CD14-positive monocyte (primary cell): ENCODE measurements at regions not wholly inside any gene's neighbourhood (a gene's known extent, or its start where the extent isn't known, plus 50 kb on each side); places are given as distances from the start of the nearest gene placed in this dataset.

Experiments used
- DNase-seq, 3 donors: peaks; one replicate each; pipeline ENCODE4 v3.0.0-alpha.2; 2011 to 2022
- H2AFZ ChIP-seq: 2 replicates; pipeline ENCODE4 v1.6.0; 2012; ENCODE audit warnings: mild to moderate bottlenecking, low read depth, low read length, inconsistent platforms; ENCODE audit not compliant: insufficient read depth, poor library complexity, severe bottlenecking
- H3K27ac ChIP-seq, 2 donors: 1 replicate in 1 of 2; 2 replicates in 1 of 2; pipeline ENCODE4 v1.5.1; 2012 to 2013; ENCODE audit warnings: low read length in 2 of 2, control low read depth in 1 of 2, inconsistent platforms in 1 of 2, low read depth in 1 of 2, mild to moderate bottlenecking in 1 of 2
- H3K27me3 ChIP-seq, 2 donors: one replicate each; pipeline versions ENCODE4 v1.6.0 to v1.6.1; 2011 to 2013; ENCODE audit warnings: low read length in 2 of 2; ENCODE audit not compliant: control insufficient read depth in 2 of 2, insufficient read depth in 2 of 2
- H3K36me3 ChIP-seq, 2 donors: replicated peaks in 1 of 2; 1 replicate in 1 of 2; 2 replicates in 1 of 2; pipeline versions ENCODE4 v1.5.1 to v1.6.1; 2012 to 2013; ENCODE audit warnings: low read length in 2 of 2, control low read depth in 1 of 2, inconsistent platforms in 1 of 2, mild to moderate bottlenecking in 1 of 2; ENCODE audit not compliant: insufficient read depth in 2 of 2, control insufficient read depth in 1 of 2
- H3K4me1 ChIP-seq, 2 donors: 1 replicate in 1 of 2; 2 replicates in 1 of 2; pipeline versions ENCODE4 v1.5.1 to v1.6.1; 2012 to 2013; ENCODE audit warnings: low read length in 2 of 2, control low read depth in 1 of 2, inconsistent platforms in 1 of 2, mild to moderate bottlenecking in 1 of 2, moderate library complexity in 1 of 2; ENCODE audit not compliant: insufficient read depth in 2 of 2, control insufficient read depth in 1 of 2
- H3K4me2 ChIP-seq: replicated peaks from 2 replicates; pipeline ENCODE3; 2012; ENCODE audit warnings: low read length, moderate library complexity, mild to moderate bottlenecking; ENCODE audit not compliant: poor library complexity, severe bottlenecking; ENCODE audit errors: extremely low read depth
- H3K4me3 ChIP-seq, 3 experiments: fragments of 200-600 bp in 1 of 3; sonication (generic) in 1 of 3; replicated peaks in 1 of 3; 1 replicate in 2 of 3; 2 replicates in 1 of 3; pipeline ENCODE4 v1.5.1; 2011 to 2013; ENCODE audit warnings: low read length in 3 of 3, mild to moderate bottlenecking in 3 of 3, control low read depth in 2 of 3, low read depth in 2 of 3, inconsistent platforms in 1 of 3, moderate library complexity in 1 of 3
- H3K79me2 ChIP-seq: 2 replicates; pipeline ENCODE4 v1.6.0; 2012; ENCODE audit warnings: mild to moderate bottlenecking, control low read depth, inconsistent platforms, low read length, moderate library complexity; ENCODE audit not compliant: insufficient read depth
- H3K9ac ChIP-seq: 2 replicates; pipeline ENCODE4 v1.6.0; 2017; ENCODE audit warnings: low read length, mild to moderate bottlenecking; ENCODE audit not compliant: insufficient read depth, poor library complexity, severe bottlenecking
- H3K9me3 ChIP-seq, 2 donors: replicated peaks in 1 of 2; 1 replicate in 1 of 2; 2 replicates in 1 of 2; pipeline versions ENCODE4 v1.5.1 to v1.6.1; 2012 to 2013; ENCODE audit warnings: low read length in 2 of 2, control low read depth in 1 of 2; ENCODE audit not compliant: control insufficient read depth in 1 of 2, insufficient read depth in 1 of 2
- H4K20me1 ChIP-seq: 2 replicates; pipeline ENCODE4 v1.6.0; 2012; ENCODE audit warnings: mild to moderate bottlenecking, low read length, control low read depth, moderate library complexity; ENCODE audit not compliant: insufficient read depth
- H3K27ac Mint-ChIP-seq, 7 donors: one replicate each; pipeline ENCODE4 v1.8.0; 2020; ENCODE audit warnings: mild to moderate bottlenecking in 7 of 7, mixed read lengths in 7 of 7, moderate library complexity in 6 of 7, inconsistent platforms in 2 of 7
- H3K27me3 Mint-ChIP-seq, 3 donors: one replicate each; pipeline ENCODE4 v1.8.0; 2021 to 2022; ENCODE audit warnings: low read depth in 3 of 3, mild to moderate bottlenecking in 3 of 3, mixed read lengths in 3 of 3, moderate library complexity in 3 of 3, inconsistent platforms in 1 of 3
- H3K36me3 Mint-ChIP-seq, 2 donors: one replicate each; pipeline ENCODE4 v1.8.0; 2020; ENCODE audit warnings: mixed read lengths in 2 of 2, inconsistent platforms in 1 of 2, mild to moderate bottlenecking in 1 of 2
- H3K4me1 Mint-ChIP-seq: one replicate; pipeline ENCODE4 v1.8.0; 2020; ENCODE audit warnings: mild to moderate bottlenecking, mixed read lengths
- H3K4me3 Mint-ChIP-seq, 2 donors: one replicate each; pipeline ENCODE4 v1.8.0; 2020; ENCODE audit warnings: mild to moderate bottlenecking in 2 of 2, mixed read lengths in 2 of 2, moderate library complexity in 1 of 2
- H3K9me3 Mint-ChIP-seq, 7 donors: one replicate each; pipeline ENCODE4 v1.8.0; 2020 to 2022; ENCODE audit warnings: mixed read lengths in 7 of 7, mild to moderate bottlenecking in 6 of 7, moderate library complexity in 6 of 7, inconsistent platforms in 2 of 7
- WGBS: methylation state at CpG from one replicate; pipeline ENCODE4 v1.1.5; 2013; ENCODE audit warnings: missing lambda C conversion rate; ENCODE audit not compliant: insufficient coverage; 5-methylcytosine and 5-hydroxymethylcytosine counted together
- intact Hi-C, 2 donors: fragments of 100-400 bp; cut with micrococcal nuclease; formaldehyde crosslinking; loops; one replicate each; pipeline versions ENCODE4 v1.15.0 to v1.15.1; 2023
- TF ChIP-seq, protein P1 (sequence below): fragments of 200-600 bp; IDR thresholded peaks from one replicate; pipeline ENCODE4 v1.8.0; 2022; ENCODE audit warnings: antibody characterized with exemption, mild to moderate bottlenecking

DNA sequence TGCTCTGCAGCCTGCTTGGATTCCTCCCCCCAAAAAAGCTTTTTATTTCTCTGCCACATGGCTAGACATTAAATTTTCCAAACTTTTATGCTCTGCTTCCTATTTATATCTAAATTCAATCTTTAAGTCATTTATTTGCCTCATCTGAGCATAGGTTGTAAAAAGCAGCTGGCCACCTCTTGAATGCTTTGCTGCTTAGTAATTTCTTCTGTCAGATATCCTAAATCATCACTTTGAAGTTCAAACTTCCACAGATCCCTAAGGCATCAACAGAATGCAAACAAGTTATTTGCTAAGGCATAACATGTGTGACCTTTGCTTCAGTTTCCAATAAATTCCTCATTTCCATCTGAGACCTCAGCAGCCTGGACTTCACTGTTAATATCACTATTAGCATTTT, 209.6 kb downstream of the FSCB start:
- Histone ChIP-seq H3K79me2 (no peaks in the 10 kb centered on the region), H4K20me1 (no peaks in the 10 kb centered on the region), H3K4me1 (no peaks in the 10 kb centered on the region), H3K9me3 (peaks cover 0 to 7% of the 10 kb centered on the region in 2 donors), H3K36me3 (no peaks in the 10 kb centered on the region), H3K27ac (no peak overlapping the region), H3K4me2 (no peak overlapping the region), H3K4me3 (no peak overlapping the region), H3K27me3 (no peaks in the 10 kb centered on the region), H2AFZ (no peak overlapping the region), H3K9ac (no peak overlapping the region)
- no peaks in the 10 kb centered on the region for H3K36me3 Mint-ChIP-seq
- intact Hi-C loops, result no loop called here
- no peak overlapping the region for H3K4me3 Mint-ChIP-seq
- peaks cover 0 to 10% (median 4%) of the 10 kb centered on the region in 7 donors for H3K9me3 Mint-ChIP-seq
- DNase-seq, result no peak
- TF ChIP-seq, protein P1, sequence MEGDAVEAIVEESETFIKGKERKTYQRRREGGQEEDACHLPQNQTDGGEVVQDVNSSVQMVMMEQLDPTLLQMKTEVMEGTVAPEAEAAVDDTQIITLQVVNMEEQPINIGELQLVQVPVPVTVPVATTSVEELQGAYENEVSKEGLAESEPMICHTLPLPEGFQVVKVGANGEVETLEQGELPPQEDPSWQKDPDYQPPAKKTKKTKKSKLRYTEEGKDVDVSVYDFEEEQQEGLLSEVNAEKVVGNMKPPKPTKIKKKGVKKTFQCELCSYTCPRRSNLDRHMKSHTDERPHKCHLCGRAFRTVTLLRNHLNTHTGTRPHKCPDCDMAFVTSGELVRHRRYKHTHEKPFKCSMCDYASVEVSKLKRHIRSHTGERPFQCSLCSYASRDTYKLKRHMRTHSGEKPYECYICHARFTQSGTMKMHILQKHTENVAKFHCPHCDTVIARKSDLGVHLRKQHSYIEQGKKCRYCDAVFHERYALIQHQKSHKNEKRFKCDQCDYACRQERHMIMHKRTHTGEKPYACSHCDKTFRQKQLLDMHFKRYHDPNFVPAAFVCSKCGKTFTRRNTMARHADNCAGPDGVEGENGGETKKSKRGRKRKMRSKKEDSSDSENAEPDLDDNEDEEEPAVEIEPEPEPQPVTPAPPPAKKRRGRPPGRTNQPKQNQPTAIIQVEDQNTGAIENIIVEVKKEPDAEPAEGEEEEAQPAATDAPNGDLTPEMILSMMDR, result no peak
- no peaks in the 10 kb centered on the region for H3K4me1 Mint-ChIP-seq
- no peaks in the 10 kb centered on the region for H3K27me3 Mint-ChIP-seq
- no peak overlapping the region for H3K27ac Mint-ChIP-seq

DNA sequence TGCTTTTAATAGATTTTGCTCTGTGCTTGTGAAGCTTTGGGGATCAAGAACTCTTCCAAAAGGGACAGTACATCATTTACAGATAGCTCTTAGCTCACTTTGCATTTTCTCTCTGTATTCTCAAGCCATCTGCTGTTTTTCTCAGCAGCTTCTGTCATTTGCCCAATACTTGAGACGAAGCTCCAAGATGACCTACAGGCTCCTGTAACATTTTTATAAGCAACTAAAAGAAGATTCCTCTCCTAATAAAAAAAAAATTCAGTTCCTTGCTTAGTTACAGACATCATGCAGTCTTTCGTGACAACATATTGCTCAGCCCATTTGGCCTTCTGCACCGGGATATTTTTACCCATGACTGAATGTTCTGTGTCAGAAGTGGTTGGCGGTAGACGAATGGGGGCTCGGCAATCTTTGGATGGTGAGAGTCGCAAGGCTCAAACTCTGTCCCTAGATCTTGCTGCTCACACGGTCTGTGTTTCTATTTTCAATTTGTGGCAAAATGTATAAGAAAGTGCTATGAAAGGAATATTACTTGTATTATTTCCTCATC, 215.6 kb downstream of the FSCB start:
- no peaks in the 10 kb centered on the region for H3K36me3 ChIP-seq
- no peak overlapping the region for H3K4me2 ChIP-seq
- no peak overlapping the region for H3K4me3 ChIP-seq
- peaks cover 0 to 7% (median 0%) of the 10 kb centered on the region in 7 donors for H3K9me3 Mint-ChIP-seq
- no peak overlapping the region for H3K27ac Mint-ChIP-seq
- H3K4me1 Mint-ChIP-seq, result no peaks in the 10 kb centered on the region
- H3K27me3 Mint-ChIP-seq, result no peaks in the 10 kb centered on the region
- no peaks in the 10 kb centered on the region for H3K9me3 ChIP-seq
- H3K9ac ChIP-seq, result no peak overlapping the region
- no peaks in the 10 kb centered on the region for H3K4me1 ChIP-seq
- H4K20me1 ChIP-seq, result no peaks in the 10 kb centered on the region
- no peak overlapping the region for H3K4me3 Mint-ChIP-seq
- TF ChIP-seq, protein P1, result no peak
- intact Hi-C loops, result no loop called here
- no peak overlapping the region for H3K27ac ChIP-seq
- DNase-seq, result no peak
- H2AFZ ChIP-seq, result no peak overlapping the region
- H3K79me2 ChIP-seq, result no peaks in the 10 kb centered on the region
- 97% methylated on average over 4 of the region's 8 CpGs for WGBS
- no peaks in the 10 kb centered on the region for H3K27me3 ChIP-seq
- H3K36me3 Mint-ChIP-seq, result no peaks in the 10 kb centered on the region
